GM13977 (cell line): ENCODE measurements at regions not wholly inside any gene's neighbourhood (a gene's known extent, or its start where the extent isn't known, plus 50 kb on each side); places are given as distances from the start of the nearest gene placed in this dataset.

ENCODE experiments used
- DNase-seq: peaks from one replicate; pipeline ENCODE4 v3.0.0; 2012; ENCODE audit warnings: low spot score
- CTCF ChIP-seq: IDR thresholded peaks from 2 replicates; pipeline ENCODE4 v1.5.1; 2012; ENCODE audit warnings: mild to moderate bottlenecking, control low read depth; ENCODE audit not compliant: insufficient read depth; ENCODE audit errors: extremely low read depth, missing control alignments
- in situ Hi-C: fragments of 300-500 bp; cut with MboI; formaldehyde crosslinking; loops from one replicate; pipeline ENCODE4 v1.12.0; 2022; ENCODE audit warnings: low sequenced_read_pairs, low pct_unique_long_range_greater_than_20kb, mixed read lengths, inconsistent platforms; ENCODE audit not compliant: unreplicated experiment

GRCh38 chr4:180394312-180394711 is 1848.9 kb upstream of the TENM3 start:
- peak; percentile 8 for DNase-seq
- in situ Hi-C loops, result no loop called here
- TF ChIP-seq CTCF, result no peak

- DNase-seq, result no peak
- no peak for TF ChIP-seq CTCF
- in situ Hi-C loops, result no loop called here
Measured at GRCh38 chr4:180394730-180395129, 1848.5 kb upstream of the TENM3 start.

GRCh38 chr4:180398564-180398963 is 1844.6 kb upstream of the TENM3 start:
- no peak for DNase-seq
- no peak for TF ChIP-seq CTCF
- in situ Hi-C loops, result no loop called here

GRCh38 chr4:180407275-180407885 is 1835.8 kb upstream of the TENM3 start:
- TF ChIP-seq CTCF, result no peak
- DNase-seq, result no peak
- in situ Hi-C loops, result no loop called here

- no peak for TF ChIP-seq CTCF
- in situ Hi-C loops, result no loop called here
- no peak for DNase-seq
Measured at GRCh38 chr4:180418819-180419531, 1824.2 kb upstream of the TENM3 start.

GRCh38 chr4:180422989-180423711 is 1820.1 kb upstream of the TENM3 start:
- TF ChIP-seq CTCF, result no peak
- no peak for DNase-seq
- in situ Hi-C loops, result no loop called here
